ENCODE measurements at regions not wholly inside any gene's neighbourhood (a gene's known extent, or its start where the extent isn't known, plus 50 kb on each side); places are given as distances from the start of the nearest gene placed in this dataset.
"Not testable (repeated sequence)": the region's sequence is repeated elsewhere in the genome, so short reads cannot be mapped to it uniquely, and the experiment has no call there.

DNA sequence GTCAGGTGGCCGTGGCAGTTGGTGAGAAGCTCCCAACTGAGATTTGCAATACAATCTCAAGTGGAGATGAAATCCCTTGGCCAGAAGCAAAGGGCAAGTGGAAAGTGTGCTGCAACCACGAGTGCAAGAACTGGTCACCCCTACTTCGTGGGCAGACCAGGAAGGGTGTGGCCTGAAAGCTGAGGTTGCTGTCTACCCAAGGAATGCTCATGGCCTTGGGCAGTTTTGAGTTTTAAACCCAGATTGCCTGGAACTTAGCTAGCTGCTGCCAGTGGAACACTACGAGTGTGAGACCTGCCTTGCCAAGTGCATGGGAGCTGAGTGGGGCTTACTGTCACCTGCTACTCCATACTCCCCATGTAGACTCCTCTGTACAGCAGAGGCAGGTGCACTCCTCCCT lies 113.3 kb upstream of the FAT3 start:
- DNase-seq (ENCODE audit: low spot score) = no peak

DNA sequence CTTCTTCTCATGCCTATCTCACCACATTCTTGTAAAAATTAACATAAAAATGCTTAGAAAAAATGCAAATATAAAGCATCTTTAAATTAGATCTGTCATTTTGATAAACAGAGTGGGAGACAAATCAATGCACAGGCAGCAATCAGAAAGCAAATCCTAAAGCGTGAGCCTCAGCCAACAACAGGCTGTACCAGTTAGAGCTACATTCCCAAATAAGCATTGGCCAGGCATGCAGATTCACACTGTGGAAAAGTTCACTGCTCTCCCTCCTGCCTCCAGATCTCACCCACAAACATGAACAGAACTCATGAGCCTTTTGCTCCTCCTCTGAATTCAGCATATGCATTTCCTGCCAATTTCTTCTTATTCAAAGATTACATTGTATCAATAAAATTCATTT lies 115.2 kb upstream of the FAT3 start:
- DNase-seq (ENCODE audit: low spot score) = no peak

DNA sequence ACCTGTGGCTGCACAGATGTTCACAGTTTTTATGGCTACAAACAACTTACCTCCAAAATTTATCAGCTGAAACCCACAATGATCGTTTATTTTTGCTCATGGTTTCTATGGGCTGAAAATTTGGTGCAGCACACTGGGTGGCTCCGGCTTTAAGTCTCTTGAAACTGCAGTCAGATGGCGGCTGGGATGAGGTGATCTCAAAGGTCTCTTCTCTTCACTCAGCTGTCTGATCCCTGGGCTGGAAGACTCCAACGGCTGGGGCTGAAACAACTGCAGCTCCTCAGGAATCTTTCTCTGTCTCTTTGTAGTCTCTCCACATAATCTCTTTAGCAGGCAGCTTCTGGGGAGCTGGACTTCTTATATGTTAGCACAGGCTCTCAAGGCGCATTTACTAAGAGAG lies 117.3 kb upstream of the FAT3 start:
- DNase-seq (ENCODE audit: low spot score) = no peak

DNA sequence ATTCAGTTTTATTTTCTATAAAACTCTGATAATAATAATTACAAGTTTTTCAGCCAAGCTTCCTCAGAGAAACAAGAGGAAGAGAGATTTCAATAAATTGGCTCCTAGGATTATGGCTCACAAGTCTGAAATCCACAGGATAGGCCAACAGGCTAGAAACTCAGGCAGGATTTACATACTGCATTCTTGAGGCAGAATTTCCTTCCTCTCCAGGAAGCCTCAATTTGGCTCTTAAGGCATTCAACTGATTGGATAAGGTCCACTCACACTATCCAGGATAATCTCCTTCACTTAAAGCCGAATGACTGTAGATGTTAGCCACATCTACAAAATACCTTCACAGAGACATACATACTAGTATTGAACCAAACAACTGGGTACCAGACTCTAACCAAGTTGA lies 120.3 kb upstream of the FAT3 start:
- no peak for DNase-seq (ENCODE audit: low spot score)

- DNase-seq (ENCODE audit: low spot score) = no peak
These were observed 122.7 kb upstream of the FAT3 start for GRCh38 chr11:92101920-92102319.

DNA sequence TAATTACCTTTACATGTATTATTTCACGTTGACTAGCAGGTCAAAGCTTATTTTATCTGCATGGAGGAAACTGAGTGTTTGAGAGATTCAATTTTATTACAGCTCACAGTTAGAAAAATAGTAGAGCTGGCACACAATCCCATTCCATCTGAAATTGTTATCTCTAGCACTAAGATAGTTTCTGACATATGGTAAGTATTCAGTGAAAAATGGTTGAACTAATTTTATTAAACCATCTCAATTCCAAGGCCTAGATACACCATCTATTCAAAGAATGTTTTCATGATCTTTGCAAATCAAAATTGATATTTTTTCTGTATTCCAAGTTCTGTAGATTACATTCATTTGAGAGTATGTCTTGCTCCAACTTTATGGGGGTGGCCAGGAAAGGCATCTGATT lies 125.4 kb upstream of the FAT3 start:
- no peak for DNase-seq (ENCODE audit: low spot score)

DNA sequence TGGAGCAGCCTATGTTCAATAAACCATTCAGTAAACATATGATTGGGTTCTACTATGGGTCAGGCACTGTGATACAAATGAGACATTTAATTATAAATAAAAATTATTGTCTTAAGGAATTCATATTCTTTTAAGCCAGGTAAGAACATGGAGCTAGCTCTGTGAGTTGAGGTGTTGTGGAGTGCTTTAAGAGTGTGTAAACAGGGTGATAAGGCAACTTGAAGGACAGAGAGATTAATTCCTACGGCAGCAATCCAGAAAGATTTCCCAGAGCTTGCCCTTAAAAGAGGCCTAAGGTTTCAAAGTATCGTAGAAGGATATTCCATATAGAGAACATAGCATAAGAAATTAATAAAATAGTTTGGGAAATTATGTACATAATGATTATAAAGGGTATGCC lies 126.4 kb upstream of the FAT3 start:
- no peak for DNase-seq (ENCODE audit: low spot score)

DNA sequence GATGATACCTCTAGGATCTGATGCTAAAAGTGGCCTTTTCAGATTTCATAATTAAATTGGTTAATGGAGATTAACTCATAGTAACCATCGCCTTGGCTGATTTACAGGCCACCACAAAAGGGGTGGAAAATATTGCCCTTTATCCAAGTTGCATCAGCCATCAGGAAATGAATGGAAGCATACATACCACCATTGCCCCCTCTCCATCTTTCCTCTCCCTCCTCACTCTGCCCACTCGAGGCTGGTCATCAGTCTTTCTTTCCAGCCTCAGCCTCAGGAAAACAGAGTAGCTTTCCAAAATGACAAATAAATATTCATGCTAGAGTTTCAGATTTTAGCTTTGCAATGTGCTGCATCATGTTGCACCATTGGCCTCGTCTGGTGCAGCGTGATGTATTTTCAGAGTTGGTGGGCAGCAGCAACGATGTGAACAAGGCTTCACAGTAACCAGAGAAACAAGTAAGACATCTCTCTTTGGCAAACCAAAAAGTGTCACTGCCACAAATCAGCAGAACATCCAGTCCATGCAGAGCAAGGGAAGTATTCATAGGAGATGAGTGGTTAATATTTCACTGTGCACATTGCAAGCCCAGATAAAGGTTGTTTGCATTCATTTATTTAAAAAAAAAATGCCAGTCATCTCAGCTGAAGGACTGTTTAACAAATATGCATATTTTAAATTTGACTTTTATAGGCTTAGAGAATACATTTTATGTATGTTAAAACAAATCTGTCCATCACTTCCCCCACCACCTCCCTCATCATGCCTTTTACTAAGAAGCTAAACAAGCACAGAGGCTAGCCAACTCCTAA lies 136.7 kb upstream of the FAT3 start:
- no peak for DNase-seq (ENCODE audit: low spot score)

DNA sequence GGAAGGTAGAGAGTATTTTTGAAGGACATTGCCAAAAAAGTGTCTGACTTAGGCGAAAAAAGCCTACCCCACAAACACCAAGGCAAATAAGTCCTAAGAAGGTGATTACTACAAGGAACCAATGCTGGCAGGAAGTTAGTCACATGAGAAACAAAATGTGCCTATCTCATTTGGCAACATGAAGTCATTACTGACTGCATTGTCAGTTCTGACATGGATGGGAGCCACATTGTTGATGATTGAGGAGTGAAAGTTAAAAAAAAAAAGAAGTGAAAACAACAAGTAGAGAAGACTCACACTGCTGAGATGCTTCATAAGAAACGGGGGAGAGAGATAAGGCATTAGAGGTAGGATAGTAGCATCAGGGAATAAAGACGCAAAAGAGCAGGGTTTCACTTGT lies 141.5 kb upstream of the FAT3 start:
- DNase-seq (ENCODE audit: low spot score) = no peak

- no peak for DNase-seq (ENCODE audit: low spot score)
These were observed 142.0 kb upstream of the FAT3 start for GRCh38 chr11:92082652-92083051.

DNA sequence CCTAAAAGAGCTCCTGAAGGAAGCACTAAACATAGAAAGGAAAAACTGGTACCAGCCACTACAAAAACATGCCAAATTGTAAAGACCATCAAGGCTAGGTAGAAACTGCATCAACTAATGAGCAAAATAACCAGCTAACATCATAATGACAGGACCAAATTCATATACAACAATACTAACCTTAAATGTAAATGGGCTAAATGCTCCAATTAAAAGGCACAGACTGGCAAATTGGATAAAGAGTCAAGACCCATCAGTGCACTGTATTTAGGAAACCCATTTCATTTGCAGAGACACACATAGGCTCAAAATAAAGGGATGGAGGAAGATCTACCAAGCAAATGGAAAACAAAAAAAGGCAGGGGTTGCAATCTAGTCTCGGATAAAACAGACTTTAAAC lies 150.1 kb upstream of the FAT3 start:
- not testable (repeated sequence) for DNase-seq (ENCODE audit: low spot score)

- DNase-seq (ENCODE audit: low spot score) = no peak
These were observed 153.0 kb upstream of the FAT3 start for GRCh38 chr11:92071660-92072059.

GRCh38 chr11:92070026-92070889 lies 154.4 kb upstream of the FAT3 start:
- no peak for DNase-seq (ENCODE audit: low spot score)

GRCh38 chr11:92067016-92067415 lies 157.6 kb upstream of the FAT3 start:
- no peak for DNase-seq (ENCODE audit: low spot score)

DNA sequence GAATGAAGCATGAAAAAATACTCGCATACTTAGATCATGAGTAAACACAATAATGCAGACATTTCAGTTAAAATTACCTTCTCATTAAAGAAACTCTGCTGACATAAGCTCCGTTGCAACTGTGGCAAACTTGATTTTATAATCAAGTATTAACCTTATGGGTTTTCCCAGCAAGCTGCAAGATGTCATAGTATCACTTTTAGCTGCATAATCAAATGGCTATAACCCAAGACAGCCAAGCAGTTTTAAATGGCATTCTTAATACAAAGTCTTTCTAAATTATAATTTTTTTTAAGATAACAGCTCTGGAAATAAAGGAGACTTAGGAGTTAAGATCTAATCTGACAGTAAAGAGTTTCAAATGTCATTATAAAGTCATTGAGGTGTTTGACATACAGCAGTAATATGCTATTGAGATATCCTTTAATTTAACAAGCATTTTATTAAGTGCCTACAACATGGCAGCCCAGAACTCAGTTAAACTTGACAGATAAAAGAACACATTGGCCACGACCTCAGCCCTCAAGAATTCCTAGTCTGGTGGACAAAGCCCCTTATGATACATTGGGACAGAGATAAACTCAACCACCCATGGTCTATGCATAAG lies 163.1 kb upstream of the FAT3 start:
- DNase-seq (ENCODE audit: low spot score) = no peak

DNA sequence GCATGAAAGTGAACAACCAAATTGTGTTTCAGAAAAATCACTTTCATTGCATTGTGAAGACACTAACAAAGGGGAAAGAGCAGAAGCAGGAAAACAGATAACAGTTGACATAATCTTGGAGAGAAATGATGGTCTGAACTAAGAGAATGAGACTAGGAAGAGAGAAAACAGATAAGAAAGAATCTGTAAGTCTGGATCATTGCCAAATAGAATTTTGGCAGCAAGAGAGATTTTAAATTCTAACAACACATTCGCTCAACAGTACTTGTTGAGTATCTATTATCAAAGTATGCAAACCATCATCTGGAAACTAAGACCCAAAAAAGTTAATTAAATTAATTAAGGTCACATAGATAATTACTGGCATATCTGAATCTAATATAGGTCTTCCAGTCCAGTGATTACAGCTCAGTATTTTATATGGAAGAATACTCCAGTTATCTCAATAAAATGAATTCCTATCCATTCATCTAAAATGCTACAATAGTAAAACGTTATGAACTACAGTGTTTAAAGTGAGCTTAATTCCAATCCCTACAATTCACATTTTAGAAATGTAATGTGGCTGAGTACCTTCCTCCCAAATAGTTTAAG lies 166.7 kb upstream of the FAT3 start:
- DNase-seq (ENCODE audit: low spot score) = no peak

DNA sequence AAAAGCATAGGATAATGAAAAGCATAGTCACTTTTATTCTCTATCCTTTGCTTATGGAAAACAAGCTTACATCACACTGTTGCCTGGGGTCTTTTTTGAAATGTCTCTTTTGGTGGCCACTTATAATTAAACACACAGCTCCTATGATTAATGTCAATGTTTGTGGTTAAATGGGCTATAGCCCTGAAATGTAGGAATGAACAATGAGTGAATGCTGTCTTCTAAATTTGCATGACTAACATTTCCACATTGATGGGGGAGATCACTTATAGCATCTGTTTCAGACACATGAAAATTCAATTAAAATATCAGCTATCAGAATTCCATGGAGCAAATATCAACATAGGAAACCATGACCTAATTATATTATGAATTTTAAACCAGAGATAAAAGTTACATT lies 171.4 kb upstream of the FAT3 start:
- no peak for DNase-seq (ENCODE audit: low spot score)

DNA sequence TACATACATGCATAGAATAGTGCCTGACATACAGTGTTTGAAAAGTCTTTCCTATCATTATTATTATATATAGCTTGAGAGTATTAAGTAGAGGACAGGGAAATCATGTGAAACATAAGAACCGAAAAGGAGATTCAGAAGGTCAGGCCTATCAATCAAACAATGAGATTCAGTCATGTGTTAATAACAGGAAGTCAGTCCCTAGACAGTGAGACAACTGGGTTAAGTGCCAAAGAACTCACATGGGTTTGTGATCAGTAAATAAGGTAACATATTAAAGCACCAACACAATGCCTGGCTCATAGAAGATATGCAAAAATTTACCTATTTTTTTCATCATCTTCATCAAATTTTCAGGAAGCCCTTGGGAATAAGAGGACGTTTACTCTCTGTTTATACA lies 174.3 kb upstream of the FAT3 start:
- no peak for DNase-seq (ENCODE audit: low spot score)

DNA sequence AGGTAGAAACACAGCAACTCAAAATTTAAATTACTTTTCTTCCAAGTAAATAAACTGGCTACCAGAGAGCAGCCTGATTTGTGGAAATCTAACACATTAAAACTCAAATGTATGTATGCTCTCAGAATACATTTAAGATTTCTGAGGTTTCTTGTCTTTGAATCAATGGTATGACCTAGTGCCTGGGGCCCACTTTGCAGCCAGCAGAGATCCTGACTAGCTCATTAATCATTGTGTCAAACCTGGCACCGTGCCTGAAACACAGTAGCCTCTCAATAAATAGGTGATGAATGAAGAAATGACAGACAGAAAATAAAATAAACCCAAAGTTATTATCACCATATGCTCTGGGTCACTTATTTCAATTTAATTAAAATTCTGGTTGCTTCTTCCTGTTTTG lies 176.2 kb upstream of the FAT3 start:
- no peak for DNase-seq (ENCODE audit: low spot score)

DNA sequence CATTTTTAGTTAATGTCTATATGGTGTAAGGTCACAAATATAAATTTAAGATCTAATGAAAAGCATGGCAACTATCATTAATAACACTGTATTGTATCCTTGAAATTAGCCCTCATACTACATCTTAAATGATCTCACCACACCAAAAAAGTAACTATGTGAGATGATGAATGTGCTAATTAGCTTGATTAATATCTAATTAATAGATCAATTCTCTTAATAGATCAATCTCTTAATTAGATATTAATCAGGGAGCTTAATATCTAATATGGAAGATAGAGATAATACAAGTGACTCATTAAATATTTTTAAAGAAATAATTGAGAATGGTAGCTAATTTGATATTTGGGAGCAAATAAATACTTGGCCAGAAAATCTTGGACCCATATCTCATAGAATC lies 178.5 kb upstream of the FAT3 start:
- no peak for DNase-seq (ENCODE audit: low spot score)

GRCh38 chr11:92045301-92045700 lies 179.3 kb upstream of the FAT3 start:
- DNase-seq (ENCODE audit: low spot score) = no peak

GRCh38 chr11:92035488-92035887 lies 189.1 kb upstream of the FAT3 start:
- DNase-seq (ENCODE audit: low spot score) = no peak

GRCh38 chr11:92027136-92027535 lies 197.5 kb upstream of the FAT3 start:
- not testable (repeated sequence) for DNase-seq (ENCODE audit: low spot score)
